RWPE1 (cell line): ENCODE measurements at regions not wholly inside any gene's neighbourhood (a gene's known extent, or its start where the extent isn't known, plus 50 kb on each side); places are given as distances from the start of the nearest gene placed in this dataset.

ENCODE experiments used
- CTCF ChIA-PET: fragments of 350-600 bp; sonication (Branson Sonifier 250); formaldehyde crosslinking; extraction: SDS; loops from one replicate; lab custom pipeline; 2021; lab: Yijun Ruan, JAX
- POLR2A ChIA-PET: fragments of 400-600 bp; formaldehyde crosslinking; extraction: SDS; loops from one replicate; lab custom pipeline; 2020; ENCODE audit warnings: antibody characterized with exemption; ENCODE audit not compliant: low non-redundant PET; lab: Yijun Ruan, JAX
- DNase-seq: peaks from one replicate; pipeline ENCODE4 v3.0.0; 2012; ENCODE audit warnings: low spot score
- H3K27ac ChIP-seq: fragments of 450-650 bp; 2 replicates; pipeline ENCODE4 v1.5.1; 2017
- TF ChIP-seq, protein P1 (sequence below): fragments of 450-650 bp; conservative IDR thresholded peaks from 2 replicates; pipeline ENCODE4 v1.5.1; 2017; ENCODE audit warnings: low read depth, mild to moderate bottlenecking

DNA sequence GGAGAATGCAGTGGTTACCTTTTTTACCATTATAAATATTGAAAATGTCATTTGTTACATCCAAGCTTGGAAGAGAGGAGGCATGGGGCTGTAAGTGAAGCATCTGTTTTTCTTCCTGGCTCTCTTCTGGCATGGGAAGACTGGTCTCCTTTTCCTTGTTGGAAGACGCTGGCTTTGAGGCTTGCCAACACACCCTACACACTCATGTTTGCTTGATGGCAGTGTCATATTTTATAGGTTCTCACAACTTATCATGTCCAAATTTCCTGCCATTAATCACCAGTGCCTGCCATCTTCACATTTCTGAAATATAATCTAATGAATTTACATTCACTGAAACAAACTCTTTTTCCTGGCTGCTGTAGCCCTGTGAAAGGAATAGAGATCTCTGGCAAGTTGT is 252.9 kb downstream of the MAN2A1 start:
- POLR2A ChIA-PET: no interaction called here
- CTCF ChIA-PET: no interaction called here
- TF ChIP-seq, protein P1, sequence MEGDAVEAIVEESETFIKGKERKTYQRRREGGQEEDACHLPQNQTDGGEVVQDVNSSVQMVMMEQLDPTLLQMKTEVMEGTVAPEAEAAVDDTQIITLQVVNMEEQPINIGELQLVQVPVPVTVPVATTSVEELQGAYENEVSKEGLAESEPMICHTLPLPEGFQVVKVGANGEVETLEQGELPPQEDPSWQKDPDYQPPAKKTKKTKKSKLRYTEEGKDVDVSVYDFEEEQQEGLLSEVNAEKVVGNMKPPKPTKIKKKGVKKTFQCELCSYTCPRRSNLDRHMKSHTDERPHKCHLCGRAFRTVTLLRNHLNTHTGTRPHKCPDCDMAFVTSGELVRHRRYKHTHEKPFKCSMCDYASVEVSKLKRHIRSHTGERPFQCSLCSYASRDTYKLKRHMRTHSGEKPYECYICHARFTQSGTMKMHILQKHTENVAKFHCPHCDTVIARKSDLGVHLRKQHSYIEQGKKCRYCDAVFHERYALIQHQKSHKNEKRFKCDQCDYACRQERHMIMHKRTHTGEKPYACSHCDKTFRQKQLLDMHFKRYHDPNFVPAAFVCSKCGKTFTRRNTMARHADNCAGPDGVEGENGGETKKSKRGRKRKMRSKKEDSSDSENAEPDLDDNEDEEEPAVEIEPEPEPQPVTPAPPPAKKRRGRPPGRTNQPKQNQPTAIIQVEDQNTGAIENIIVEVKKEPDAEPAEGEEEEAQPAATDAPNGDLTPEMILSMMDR: no peak

GRCh38 chr5:109943701-109944235 is 254.0 kb downstream of the MAN2A1 start:
- no peak for DNase-seq
- TF ChIP-seq, protein P1: no peak
- H3K27ac ChIP-seq: no peak overlapping the region
- POLR2A ChIA-PET: no interaction called here
- CTCF ChIA-PET: no interaction called here

More for the DNA sequence above, 252.9 kb downstream of the MAN2A1 start:
- no peak for DNase-seq
- no peak overlapping the region for H3K27ac ChIP-seq

DNA sequence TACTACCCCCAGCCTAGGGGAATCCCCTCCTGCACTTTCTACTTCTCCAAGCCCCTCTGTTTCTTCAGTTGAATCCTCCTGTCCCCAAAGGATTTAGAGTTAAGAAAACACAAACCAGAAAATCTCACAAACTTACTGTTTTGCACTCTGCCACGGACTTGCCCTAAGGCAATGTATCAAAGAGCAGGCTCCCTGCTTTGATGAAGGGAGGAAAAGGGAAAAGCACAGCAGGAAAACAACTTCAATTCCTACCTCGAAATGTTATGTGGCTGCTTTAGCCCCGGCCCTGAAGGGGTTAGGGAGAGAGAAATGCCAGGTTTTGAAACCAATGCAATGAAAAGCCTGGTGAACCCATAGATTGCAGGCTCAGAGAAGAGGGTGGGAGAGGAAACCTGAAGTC is 254.7 kb downstream of the MAN2A1 start:
- ChIA-PET POLR2A (no interaction called here), CTCF (interaction anchor here (0.8 kb wide), 1 partner anchor 1318 kb away, joined by 3 read pairs; no protein-coding TSS in a partner anchor)
- TF ChIP-seq, protein P1: no peak
- DNase-seq: no peak
- no peak overlapping the region for H3K27ac ChIP-seq

DNA sequence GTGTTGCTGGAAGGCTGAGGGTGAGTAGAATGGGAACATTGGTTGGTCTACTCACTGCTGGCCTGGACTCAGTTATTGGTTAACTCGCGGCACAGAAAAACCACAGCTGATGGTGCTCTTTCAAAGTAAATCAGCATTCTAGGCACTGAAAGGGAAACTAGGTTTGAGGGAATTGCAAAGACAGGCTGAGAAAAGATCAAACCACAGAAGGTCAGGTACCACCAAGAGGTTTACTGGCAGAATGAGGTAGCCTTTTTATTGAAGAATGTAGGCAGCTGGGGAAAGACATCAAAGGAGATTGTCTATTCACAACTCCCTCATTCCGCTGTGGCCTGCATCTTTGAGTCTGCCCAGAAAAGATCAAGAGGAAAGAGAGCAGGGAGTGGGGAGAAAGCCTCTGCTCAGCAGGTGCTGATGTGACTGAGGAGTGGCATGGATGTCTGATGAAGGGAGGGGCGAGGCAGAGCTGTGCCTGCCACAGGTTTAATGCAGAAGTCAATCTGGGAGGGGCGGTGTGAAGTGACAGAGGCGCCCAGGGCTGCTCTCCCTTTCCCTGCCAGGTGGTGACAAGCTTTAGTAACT is 255.5 kb downstream of the MAN2A1 start:
- TF ChIP-seq, protein P1: no peak
- DNase-seq: no peak
- ChIA-PET CTCF (interaction anchor here (0.8 kb wide), 1 partner anchor 1318 kb away, joined by 3 read pairs; no protein-coding TSS in a partner anchor), POLR2A (no interaction called here)
- H3K27ac ChIP-seq: no peak overlapping the region

DNA sequence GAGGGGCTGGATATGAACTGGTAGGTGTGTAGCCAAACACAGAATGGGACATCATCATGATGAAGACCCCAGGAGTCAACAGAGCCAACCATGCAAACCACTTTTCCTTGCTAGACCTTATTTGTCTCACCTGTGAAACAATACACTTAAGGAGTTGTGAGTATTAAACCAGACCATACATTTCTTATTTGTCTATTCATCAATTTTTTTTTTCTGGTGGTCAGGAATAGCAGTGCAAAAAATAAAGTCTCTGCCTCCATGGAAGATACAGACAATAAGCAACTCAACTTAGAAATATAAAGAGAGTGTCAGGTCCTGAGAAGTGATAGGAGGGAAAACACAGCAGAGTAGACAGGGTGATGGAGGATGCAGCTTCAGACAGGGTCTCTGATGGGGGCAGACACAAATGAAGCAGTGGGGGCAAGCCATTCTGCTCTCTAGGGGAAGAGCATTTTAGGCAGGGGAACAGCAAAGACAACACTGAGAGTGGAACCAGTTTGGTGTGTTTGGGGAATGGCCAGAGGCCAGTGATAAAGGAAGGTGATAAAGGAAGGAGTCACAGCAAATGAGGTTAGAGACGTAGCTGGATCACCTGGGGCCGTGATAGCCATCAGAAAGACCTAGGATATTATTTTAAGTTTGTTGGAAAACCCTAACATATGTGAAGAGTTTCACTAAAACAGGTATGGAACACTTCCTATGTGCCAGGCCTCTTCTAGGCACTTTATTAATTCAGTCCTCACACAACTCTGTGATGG is 256.2 kb downstream of the MAN2A1 start:
- TF ChIP-seq, protein P1: no peak
- no peak overlapping the region for H3K27ac ChIP-seq
- CTCF ChIA-PET: no interaction called here
- POLR2A ChIA-PET: no interaction called here
- no peak for DNase-seq

DNA sequence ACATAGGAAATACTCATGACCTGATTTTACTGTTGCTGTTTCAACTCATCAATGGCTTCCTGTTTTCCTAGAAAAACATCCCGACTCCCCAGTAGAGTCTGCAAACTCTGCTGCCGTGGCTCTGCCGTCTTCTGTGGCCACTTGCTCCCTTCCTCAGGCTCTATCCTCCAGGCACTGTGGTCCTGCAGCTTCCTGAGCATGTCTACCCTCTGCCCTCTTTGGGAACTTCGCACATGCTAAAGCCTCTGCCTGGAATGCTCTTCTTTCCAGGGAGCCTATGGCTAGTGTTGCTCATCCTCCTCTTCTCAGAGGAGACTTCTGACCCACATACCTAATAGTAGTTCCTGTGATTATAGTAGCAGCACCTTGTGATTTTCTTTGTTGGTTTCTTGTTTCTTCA is 256.9 kb downstream of the MAN2A1 start:
- ChIA-PET CTCF (no interaction called here), POLR2A (no interaction called here)
- DNase-seq: no peak
- no peak overlapping the region for H3K27ac ChIP-seq
- TF ChIP-seq, protein P1: no peak
